HG02759 (cell line): ENCODE measurements at regions not wholly inside any gene's neighbourhood (a gene's known extent, or its start where the extent isn't known, plus 50 kb on each side); places are given as distances from the start of the nearest gene placed in this dataset.

Experiments used
- ATAC-seq: cut with Tn5 transposase; IDR thresholded peaks from one replicate; pipeline ENCODE4 v1.9.1; 2021; ENCODE audit warnings: mild to moderate bottlenecking, moderate library complexity; ENCODE audit not compliant: unreplicated experiment

DNA sequence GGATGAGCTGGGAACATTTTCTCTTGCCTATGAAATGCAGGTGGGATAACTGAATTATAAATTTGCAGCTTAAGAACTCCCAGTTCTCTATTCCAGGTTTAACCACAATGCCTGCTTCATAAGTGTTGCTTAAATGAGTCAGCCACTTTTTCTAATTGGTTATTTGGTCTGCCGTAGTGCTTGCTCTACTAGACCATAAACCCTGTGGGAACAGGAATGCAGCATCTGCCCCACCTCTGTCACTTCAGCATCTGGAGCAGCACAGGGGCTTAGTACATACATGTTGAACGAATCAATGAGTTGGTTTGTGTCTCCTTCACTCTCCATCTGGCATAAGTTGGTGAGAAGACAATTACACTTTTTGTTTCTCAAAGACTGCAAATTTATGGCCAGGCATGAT, 95.2 kb upstream of the PTER start:
- no peak for ATAC-seq

DNA sequence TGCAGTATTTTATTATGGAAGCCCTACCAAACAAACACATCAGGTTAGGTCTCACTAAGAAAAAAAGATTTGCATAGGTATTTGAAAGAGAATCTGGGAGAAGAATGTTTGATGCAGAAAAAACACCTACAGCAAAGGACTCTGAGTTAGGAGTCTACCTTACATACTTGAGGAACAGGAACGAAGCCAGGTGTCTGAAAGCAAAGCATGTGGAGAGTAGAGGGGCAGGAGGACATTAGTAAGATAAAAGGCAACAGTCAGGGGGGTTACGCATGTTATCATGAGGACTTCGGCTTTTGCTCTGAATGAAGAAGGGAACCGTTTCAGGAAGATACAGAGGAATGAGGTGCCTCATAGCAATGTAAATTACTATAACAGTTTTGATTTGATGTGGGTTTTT, 87.9 kb upstream of the PTER start:
- ATAC-seq: no peak

DNA sequence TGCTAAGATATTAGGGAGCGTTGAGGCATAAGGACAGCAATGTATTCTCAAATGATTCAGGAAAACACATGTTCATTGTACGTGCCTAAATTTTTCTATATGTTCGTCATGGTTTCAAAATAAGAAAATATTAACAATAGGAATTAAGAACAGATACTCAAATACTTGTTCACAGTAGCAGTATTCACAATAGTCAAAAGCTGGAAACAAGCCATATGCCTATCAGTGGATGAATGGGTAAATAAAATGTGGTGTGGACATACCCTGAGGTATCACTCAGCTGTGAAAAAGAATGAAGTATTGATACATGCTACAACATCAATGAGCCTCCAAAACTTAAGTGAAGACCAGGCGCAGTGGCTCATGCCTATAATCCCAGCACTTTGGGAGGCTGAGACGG, 84.7 kb upstream of the PTER start:
- no peak for ATAC-seq

DNA sequence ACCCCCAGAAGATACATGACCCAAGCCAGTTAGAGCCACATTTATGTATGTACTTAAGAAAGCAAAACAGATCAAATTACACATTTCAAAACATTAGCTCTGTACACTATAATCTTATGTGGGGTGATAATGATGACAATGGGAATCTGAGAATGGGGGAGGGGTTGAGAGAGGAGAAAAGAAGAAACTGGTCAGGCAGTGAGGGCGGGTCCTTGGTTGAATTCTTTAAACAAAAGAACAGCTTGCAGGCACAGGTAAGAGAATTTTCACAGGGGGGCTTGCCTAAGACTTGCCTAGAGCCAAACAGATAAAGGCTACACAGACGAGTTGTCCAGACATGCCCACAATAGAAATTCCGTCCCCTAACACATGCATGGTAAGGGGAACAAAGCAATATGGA, 76.8 kb upstream of the PTER start:
- no peak for ATAC-seq

DNA sequence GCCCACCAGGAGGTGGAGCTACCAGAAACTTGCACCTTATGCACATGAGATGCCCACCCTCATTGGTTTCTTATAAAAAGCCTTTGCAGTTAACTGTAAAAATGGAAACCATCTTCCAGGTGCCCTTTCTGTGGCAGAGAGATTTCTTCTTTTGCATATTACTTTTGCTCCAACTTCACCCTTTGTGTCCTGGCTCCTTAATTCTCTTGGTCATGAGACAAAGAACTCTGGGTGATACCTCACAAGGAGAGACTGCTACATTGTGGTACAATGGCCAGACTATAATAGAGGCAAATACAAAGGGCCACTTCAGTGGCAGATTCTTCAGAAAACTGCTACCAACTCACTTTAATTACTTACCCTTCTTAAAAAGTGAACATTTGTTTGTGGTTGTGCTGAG, 76.4 kb upstream of the PTER start:
- no peak for ATAC-seq

DNA sequence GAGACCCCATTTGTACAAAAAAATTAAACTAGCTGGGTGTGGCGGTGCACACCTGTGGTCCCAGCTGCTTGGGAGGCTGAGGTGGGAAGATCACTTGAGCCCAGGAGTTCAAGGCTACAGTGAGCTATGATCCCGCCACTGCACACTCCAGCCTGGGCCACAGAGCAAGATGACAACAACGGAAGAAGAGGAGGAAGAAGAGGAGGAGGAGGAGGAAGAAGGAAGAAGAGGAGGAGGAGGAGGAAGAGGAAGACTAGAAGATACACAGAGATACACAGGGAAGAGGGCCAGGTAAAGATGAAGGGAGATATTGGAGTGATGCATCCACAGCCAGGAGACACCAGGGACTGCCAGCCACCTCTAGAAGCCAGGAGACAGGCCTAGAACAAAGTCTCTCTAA, 75.7 kb upstream of the PTER start:
- ATAC-seq: no peak

DNA sequence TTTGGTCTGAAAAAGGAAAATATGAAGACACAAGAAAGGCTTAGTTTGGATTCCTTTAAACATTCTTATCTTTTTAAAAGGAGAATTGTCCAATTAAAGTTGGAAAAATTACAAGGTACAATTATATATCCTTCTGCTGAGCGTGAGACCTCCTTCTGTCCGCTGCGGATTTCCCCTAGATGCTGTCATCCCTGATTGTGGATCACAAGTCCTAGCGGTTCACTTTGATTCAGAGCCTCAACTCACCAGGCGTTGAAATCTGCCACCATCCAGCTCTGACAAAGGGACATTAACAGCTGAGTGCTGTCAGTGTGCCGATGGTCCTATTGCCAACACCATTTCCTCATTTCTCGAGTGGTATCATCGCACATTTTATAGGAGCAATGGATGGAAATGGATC, 73.1 kb upstream of the PTER start:
- ATAC-seq: no peak

DNA sequence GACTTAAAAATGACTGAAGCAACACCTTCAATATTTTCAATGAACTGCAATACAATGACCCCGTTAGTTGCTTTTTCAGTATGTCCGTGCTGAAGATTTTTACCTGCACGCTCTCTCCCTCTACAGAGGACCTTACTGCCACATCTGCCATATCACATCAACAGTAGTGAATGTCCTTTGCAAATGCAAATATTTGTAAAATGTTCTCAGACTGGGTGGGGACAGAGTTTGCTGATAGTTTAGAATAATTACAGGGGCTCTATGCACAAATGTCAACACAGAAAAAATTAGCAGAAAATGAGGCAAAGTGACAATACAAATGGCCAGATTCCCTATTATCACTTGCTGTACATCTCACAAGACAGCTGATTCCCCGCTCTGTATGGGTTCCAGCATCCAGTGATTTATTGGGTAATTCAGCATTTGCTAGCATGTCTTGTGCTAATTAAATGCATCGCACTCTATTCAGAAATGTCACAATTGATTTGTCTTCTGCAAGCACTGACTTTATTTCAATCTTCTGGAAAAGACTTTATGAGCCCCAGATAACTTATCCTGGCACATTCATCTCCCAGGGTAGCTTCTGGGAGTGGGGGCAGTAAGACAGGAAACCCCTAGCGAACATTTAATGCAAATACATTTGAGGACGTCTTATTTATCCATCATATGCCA, 69.1 kb upstream of the PTER start:
- ATAC-seq: no peak

DNA sequence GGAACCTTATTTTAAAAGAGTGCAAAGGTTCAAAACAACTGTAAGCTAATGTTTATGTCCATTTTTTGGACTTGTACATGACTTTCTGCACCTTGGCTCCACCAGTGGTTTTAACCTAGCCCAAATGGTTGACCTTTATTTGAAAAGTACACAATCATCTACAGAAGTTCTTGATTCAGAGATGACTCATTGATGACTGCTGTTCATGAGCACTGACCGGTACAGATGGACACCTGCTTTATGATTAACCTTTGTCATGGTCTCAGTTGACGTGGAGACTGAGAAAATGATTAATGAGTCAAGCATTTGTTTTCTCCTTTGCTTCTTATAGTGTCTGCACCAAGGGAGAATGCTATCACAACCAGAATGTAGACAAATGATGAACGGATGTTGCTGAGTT, 55.7 kb upstream of the PTER start:
- ATAC-seq: peak; percentile 88

DNA sequence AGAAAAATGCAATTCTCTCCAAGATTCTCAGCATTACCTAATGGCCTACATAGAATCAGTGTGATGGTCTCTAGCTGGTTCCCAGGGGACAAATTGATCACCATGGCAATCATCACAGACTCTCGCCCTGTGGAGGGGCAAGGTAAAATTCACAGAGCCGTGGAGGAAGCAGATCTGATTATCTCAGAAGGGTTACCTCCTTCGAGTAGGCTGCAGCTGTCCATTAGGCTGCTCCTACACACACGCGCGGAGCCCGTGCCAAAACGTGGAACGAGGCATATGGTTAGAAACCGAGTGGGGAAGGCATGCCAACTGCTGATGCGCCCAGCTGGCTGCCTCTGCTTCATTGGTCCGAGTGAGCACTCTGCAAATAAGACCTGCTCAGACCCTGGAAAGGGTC, 52.8 kb upstream of the PTER start:
- no peak for ATAC-seq

DNA sequence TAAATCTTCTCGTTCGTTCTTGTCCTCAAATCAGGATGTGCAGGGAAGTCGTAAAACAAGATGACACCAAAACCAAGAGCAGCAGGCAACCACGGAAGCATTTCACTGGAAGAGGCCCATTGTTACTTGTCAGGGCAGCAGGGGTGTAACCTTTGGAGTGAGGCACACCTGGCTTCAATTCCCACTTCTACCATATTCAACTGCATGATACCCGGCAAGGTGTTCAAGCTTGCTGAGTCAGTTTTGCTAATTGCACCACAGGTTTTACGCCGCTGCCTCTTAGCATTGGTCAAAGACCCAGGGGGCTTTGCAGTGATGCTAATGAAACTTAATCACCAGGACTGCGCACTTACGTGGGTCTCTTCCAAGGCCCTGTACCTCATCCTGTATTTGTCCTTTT, 50.0 kb upstream of the PTER start:
- ATAC-seq: no peak
